Sigmoid colon (tissue), 6 donors: ENCODE measurements at regions not wholly inside any gene's neighbourhood (a gene's known extent, or its start where the extent isn't known, plus 50 kb on each side); places are given as distances from the start of the nearest gene placed in this dataset.

Source experiments
- DNase-seq: peaks from one replicate; pipeline ENCODE4 v3.0.0-alpha.2; 2019
- H3K27ac ChIP-seq, 4 donors: fragments of 200-600 bp; sonication (generic); one replicate each; pipeline ENCODE4 v1.5.1; 2016 to 2019; ENCODE audit warnings: mild to moderate bottlenecking in 1 of 4
- H3K27me3 ChIP-seq, 3 donors: fragments of 200-600 bp; sonication (generic); one replicate each; pipeline ENCODE4 v1.5.1; 2019; ENCODE audit warnings: mild to moderate bottlenecking in 1 of 3
- H3K36me3 ChIP-seq, 4 donors: fragments of 200-600 bp; sonication (generic); one replicate each; pipeline ENCODE4 v1.5.1; 2016 to 2019
- H3K4me1 ChIP-seq, 4 donors: fragments of 200-600 bp; sonication (generic); one replicate each; pipeline ENCODE4 v1.5.1; 2017 to 2019
- H3K4me3 ChIP-seq, 4 donors: fragments of 200-600 bp; sonication (generic); one replicate each; pipeline ENCODE4 v1.5.1; 2017 to 2019; ENCODE audit warnings: mild to moderate bottlenecking in 2 of 4, moderate library complexity in 1 of 4
- H3K9me3 ChIP-seq, 4 donors: fragments of 200-600 bp in 3 of 4; sonication (generic) in 3 of 4; one replicate each; pipeline versions ENCODE4 v1.5.1 to v1.6.1; 2013 to 2019
- EP300 ChIP-seq, 4 donors: sonication (generic); formaldehyde crosslinking; IDR thresholded peaks; one replicate each; pipeline ENCODE4 v1.6.1; 2017; ENCODE audit warnings: antibody characterized with exemption in 4 of 4
- POLR2A ChIP-seq, 2 donors: fragments of 450-650 bp; IDR thresholded peaks; one replicate each; pipeline ENCODE4 v1.6.1; 2016; ENCODE audit warnings: antibody characterized with exemption in 2 of 2, mild to moderate bottlenecking in 2 of 2, moderate library complexity in 2 of 2
- POLR2AphosphoS5 ChIP-seq, 4 donors: sonication (generic); formaldehyde crosslinking; IDR thresholded peaks; one replicate each; pipeline ENCODE4 v1.6.1; 2017; ENCODE audit warnings: antibody characterized with exemption in 4 of 4
- WGBS, 2 donors: extraction: QIAGEN DNeasy Blood & Tissue Kit; methylation state at CpG; one replicate each; pipeline ENCODE4 v1.1.7; 2013; 5-methylcytosine and 5-hydroxymethylcytosine counted together
- intact Hi-C: fragments of 100-400 bp; cut with DNase I; formaldehyde crosslinking; loops from one replicate; pipeline ENCODE4 v1.15.1; 2023
- TF ChIP-seq, protein P1 (sequence below), 4 experiments: fragments of 450-650 bp in 3 of 4; fragments of 200-600 bp in 1 of 4; IDR thresholded peaks; one replicate each; pipeline ENCODE4 v1.5.1; 2016 to 2019; ENCODE audit warnings: antibody characterized with exemption in 4 of 4, mild to moderate bottlenecking in 3 of 4, moderate library complexity in 2 of 4
- donor health status: healthy with polysubstance abuse.
- donor health status: healthy.

DNA sequence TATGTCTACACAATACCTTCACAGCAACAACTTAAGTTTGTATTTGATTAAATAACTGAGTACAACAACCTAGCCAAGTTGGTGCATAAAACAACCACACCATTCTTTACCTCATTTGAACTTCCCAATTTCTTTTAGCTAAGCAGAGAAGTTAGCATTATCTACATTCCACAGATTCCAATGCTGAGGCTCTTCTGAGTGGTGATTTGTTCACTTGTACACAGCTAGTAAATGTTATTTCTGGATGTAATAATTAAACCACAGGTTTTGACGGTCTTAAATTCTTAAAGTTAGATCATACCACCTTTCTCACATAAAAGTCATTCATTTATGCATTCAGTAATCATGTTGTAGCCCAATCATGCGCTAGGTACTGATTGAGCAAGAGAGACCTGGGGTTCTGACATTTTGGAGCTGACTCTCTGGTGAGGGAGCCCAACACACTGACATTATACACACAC lies 102.5 kb downstream of the SST start:
- no peak for DNase-seq
- intact Hi-C loops: no loop called here
- 44 to 51% methylated on average over 2 of the region's 2 CpGs for WGBS, 2 donors

DNA sequence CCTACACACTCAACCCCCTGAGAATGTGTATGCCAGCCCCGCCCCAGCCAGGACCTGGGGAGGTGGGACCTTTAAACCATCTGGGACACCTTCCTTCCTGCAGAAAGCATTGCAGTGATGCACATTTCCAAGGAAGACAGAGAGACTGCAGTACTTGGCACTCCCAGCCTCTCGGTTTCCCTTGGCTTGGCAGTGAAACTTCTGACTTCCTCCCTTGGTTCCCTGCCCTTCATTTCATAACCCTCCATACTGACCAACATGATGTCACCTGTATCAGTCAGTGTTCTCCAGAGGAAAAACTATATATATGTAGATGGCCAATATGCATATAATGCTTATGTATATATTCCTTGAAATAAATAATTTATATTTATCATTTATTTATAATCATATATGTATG lies 103.2 kb downstream of the SST start:
- no peak for DNase-seq

More for the DNA sequence above, 102.5 kb downstream of the SST start:
- Histone ChIP-seq H3K9me3 (no peaks in the 10 kb centered on the region), H3K27me3 (no peaks in the 10 kb centered on the region), H3K4me3 (no peak overlapping the region), H3K27ac (no peak overlapping the region), H3K36me3 (no peaks in the 10 kb centered on the region), H3K4me1 (peaks cover 0 to 21% (median 18%) of the 10 kb centered on the region in 4 donors)
- TF ChIP-seq, protein P1, sequence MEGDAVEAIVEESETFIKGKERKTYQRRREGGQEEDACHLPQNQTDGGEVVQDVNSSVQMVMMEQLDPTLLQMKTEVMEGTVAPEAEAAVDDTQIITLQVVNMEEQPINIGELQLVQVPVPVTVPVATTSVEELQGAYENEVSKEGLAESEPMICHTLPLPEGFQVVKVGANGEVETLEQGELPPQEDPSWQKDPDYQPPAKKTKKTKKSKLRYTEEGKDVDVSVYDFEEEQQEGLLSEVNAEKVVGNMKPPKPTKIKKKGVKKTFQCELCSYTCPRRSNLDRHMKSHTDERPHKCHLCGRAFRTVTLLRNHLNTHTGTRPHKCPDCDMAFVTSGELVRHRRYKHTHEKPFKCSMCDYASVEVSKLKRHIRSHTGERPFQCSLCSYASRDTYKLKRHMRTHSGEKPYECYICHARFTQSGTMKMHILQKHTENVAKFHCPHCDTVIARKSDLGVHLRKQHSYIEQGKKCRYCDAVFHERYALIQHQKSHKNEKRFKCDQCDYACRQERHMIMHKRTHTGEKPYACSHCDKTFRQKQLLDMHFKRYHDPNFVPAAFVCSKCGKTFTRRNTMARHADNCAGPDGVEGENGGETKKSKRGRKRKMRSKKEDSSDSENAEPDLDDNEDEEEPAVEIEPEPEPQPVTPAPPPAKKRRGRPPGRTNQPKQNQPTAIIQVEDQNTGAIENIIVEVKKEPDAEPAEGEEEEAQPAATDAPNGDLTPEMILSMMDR (IDR thresholded peaks at IDR 0.05): no peak
- no peak for TF ChIP-seq POLR2AphosphoS5 (IDR thresholded peaks at IDR 0.05)
- no peak for TF ChIP-seq POLR2A (IDR thresholded peaks at IDR 0.05)
- no peak for TF ChIP-seq EP300 (IDR thresholded peaks at IDR 0.05)

DNA sequence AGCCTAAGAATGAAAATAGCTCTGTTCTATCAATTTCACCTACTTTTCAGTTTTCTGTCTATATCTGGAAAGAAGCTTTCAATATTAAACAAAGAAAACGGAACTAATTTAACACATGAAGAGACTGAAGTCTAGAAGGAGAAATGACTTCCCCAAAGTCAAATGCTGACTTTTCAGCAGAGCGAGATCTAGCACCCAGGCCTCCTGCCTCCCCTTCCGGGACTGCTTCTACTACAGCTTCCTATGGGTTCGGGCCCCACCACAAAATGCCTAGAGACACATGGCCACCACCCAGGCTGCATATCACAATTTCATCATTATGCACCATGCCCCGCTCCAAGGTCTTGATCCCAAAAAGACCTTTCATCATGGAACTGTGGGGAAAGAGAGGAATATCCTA lies 104.5 kb downstream of the SST start:
- Histone ChIP-seq H3K4me3 (no peak overlapping the region), H3K9me3 (no peaks in the 10 kb centered on the region), H3K27me3 (no peaks in the 10 kb centered on the region), H3K36me3 (no peaks in the 10 kb centered on the region), H3K4me1 (peaks cover 0 to 21% (median 18%) of the 10 kb centered on the region in 4 donors), H3K27ac (no peak overlapping the region)
- intact Hi-C loops: no loop called here
- 92 to 94% methylated on average over 5 of the region's 5 CpGs for WGBS, 2 donors
- no peak for DNase-seq
- TF ChIP-seq POLR2A (IDR thresholded peaks at IDR 0.05) (no peak), EP300 (IDR thresholded peaks at IDR 0.05) (no peak), POLR2AphosphoS5 (IDR thresholded peaks at IDR 0.05) (no peak)
- TF ChIP-seq, protein P1 (IDR thresholded peaks at IDR 0.05): no peak

More for the DNA sequence above, 103.2 kb downstream of the SST start:
- intact Hi-C loops: no loop called here
- Histone ChIP-seq H3K27me3 (no peaks in the 10 kb centered on the region), H3K36me3 (no peaks in the 10 kb centered on the region), H3K4me3 (no peak overlapping the region), H3K9me3 (no peaks in the 10 kb centered on the region), H3K27ac (no peak overlapping the region), H3K4me1 (peaks cover 0 to 21% (median 18%) of the 10 kb centered on the region in 4 donors)
- 60 to 70% methylated on average over 2 of the region's 2 CpGs for WGBS, 2 donors
- TF ChIP-seq, protein P1 (IDR thresholded peaks at IDR 0.05): no peak
- TF ChIP-seq POLR2AphosphoS5 (IDR thresholded peaks at IDR 0.05): no peak
- TF ChIP-seq POLR2A (IDR thresholded peaks at IDR 0.05): no peak
- no peak for TF ChIP-seq EP300 (IDR thresholded peaks at IDR 0.05)

DNA sequence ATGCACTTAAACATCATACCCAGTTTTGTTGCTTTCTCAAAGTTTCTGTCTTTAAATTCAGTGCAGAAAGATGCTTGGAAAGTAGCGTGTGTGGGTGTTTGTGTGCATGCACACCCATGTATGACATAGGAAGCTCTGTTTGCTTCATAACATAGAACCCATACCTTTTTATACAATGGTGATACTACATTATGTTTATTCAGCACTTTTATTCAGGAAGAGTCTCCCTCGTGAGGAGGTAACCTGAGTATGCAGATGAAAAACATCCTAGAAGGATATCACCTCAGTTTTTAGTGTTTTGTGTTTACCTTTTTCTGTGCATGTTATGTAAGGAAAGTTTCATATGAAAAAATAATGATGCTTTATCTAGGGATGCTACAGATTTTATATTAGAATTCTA lies 111.2 kb downstream of the SST start:
- WGBS, 2 donors: 42 to 79% methylated on average over 2 of the region's 2 CpGs
- no peaks in the 10 kb centered on the region for H3K9me3 ChIP-seq
- no peak for DNase-seq
- TF ChIP-seq, protein P1 (IDR thresholded peaks at IDR 0.05): no peak
- TF ChIP-seq POLR2A (IDR thresholded peaks at IDR 0.05): no peak
- TF ChIP-seq EP300 (IDR thresholded peaks at IDR 0.05): no peak
- no peak for TF ChIP-seq POLR2AphosphoS5 (IDR thresholded peaks at IDR 0.05)
- intact Hi-C loops: no loop called here
- no peak overlapping the region for H3K27ac ChIP-seq
- no peak overlapping the region for H3K4me3 ChIP-seq
- H3K27me3 ChIP-seq: no peaks in the 10 kb centered on the region
- H3K36me3 ChIP-seq: no peaks in the 10 kb centered on the region
- no peaks in the 10 kb centered on the region for H3K4me1 ChIP-seq

DNA sequence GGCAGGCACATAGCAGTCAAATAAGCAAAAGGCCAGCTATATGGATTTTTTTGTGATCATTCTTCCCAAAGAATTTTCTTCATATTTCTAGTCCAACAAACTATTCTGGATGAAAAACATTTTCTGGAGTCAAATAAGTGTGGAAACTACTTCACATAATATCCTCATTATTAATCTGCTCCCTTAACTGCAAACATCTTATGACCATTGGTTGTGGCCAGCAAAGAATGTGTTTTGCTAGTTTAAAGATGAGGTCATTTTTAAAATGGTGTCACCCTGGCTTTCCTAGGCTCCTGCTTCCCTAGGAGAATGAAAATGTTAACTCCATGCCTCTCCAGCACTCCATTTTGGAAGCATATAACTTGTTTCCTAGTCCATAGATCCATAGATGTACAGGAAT lies 118.8 kb downstream of the SST start:
- Histone ChIP-seq H3K9me3 (no peaks in the 10 kb centered on the region), H3K4me3 (no peak overlapping the region), H3K4me1 (no peaks in the 10 kb centered on the region), H3K27ac (no peak overlapping the region), H3K36me3 (no peaks in the 10 kb centered on the region), H3K27me3 (no peaks in the 10 kb centered on the region)
- intact Hi-C loops: no loop called here
- TF ChIP-seq, protein P1 (IDR thresholded peaks at IDR 0.05): no peak
- TF ChIP-seq EP300 (IDR thresholded peaks at IDR 0.05): no peak
- no peak for TF ChIP-seq POLR2AphosphoS5 (IDR thresholded peaks at IDR 0.05)
- TF ChIP-seq POLR2A (IDR thresholded peaks at IDR 0.05): no peak
- DNase-seq: no peak
